Common myeloid progenitor, CD34-positive (primary cell): ENCODE measurements at regions not wholly inside any gene's neighbourhood (a gene's known extent, or its start where the extent isn't known, plus 50 kb on each side); places are given as distances from the start of the nearest gene placed in this dataset.
"Not testable (repeated sequence)": the region's sequence is repeated elsewhere in the genome, so short reads cannot be mapped to it uniquely, and the experiment has no call there.

Experiments
- CTCF ChIA-PET: fragments of 350-600 bp; sonication (Branson Sonifier 250); formaldehyde crosslinking; loops from one replicate; lab custom pipeline; 2021; ENCODE audit warnings: antibody characterized with exemption; lab: Charles Lee
- POLR2A ChIA-PET: fragments of 350-600 bp; sonication (Branson Sonifier 250); formaldehyde crosslinking; loops from one replicate; lab custom pipeline; 2021; ENCODE audit warnings: antibody characterized with exemption; lab: Charles Lee
- DNase-seq, 3 donors: peaks; one replicate each; pipeline versions ENCODE4 v3.0.0 to v3.0.0-alpha.2; 2013
- H3K27ac ChIP-seq, 2 experiments: 1 replicate in 1 of 2; 2 replicates in 1 of 2; pipeline ENCODE4 v1.7.0; 2013; ENCODE audit warnings: inconsistent platforms in 2 of 2, low read length in 2 of 2, mild to moderate bottlenecking in 2 of 2, low read depth in 1 of 2, moderate library complexity in 1 of 2; ENCODE audit not compliant: severe bottlenecking in 2 of 2, insufficient read depth in 1 of 2, poor library complexity in 1 of 2
- H3K27me3 ChIP-seq, 5 experiments: replicated peaks in 2 of 5; 1 replicate in 3 of 5; 2 replicates in 2 of 5; pipeline versions ENCODE4 v1.6.1 to v1.7.0; 2013; ENCODE audit warnings: low read length in 4 of 5, mild to moderate bottlenecking in 2 of 5, moderate library complexity in 2 of 5, inconsistent platforms in 1 of 5; ENCODE audit not compliant: insufficient read depth in 5 of 5, control insufficient read depth in 4 of 5
- H3K36me3 ChIP-seq, 4 experiments: 1 replicate in 2 of 4; 2 replicates in 2 of 4; pipeline versions ENCODE4 v1.6.1 to v1.7.0; 2013; ENCODE audit warnings: low read length in 3 of 4, control low read depth in 1 of 4, mild to moderate bottlenecking in 1 of 4; ENCODE audit not compliant: control insufficient read depth in 4 of 4, insufficient read depth in 4 of 4
- H3K4me1 ChIP-seq, 4 experiments: 1 replicate in 3 of 4; 2 replicates in 1 of 4; pipeline versions ENCODE4 v1.6.1 to v1.7.1; 2013; ENCODE audit warnings: low read length in 3 of 4, mild to moderate bottlenecking in 3 of 4, control low read depth in 1 of 4, inconsistent platforms in 1 of 4, moderate library complexity in 1 of 4; ENCODE audit not compliant: control insufficient read depth in 4 of 4, insufficient read depth in 4 of 4; ENCODE audit errors: control extremely low read depth in 1 of 4
- H3K4me3 ChIP-seq, 7 experiments: 1 replicate in 4 of 7; 2 replicates in 3 of 7; pipeline versions ENCODE4 v1.5.1 to v1.7.0; 2013; ENCODE audit warnings: mild to moderate bottlenecking in 7 of 7, low read length in 6 of 7, moderate library complexity in 6 of 7, inconsistent platforms in 2 of 7, low read depth in 2 of 7, control low read depth in 1 of 7; ENCODE audit not compliant: insufficient read depth in 4 of 7, control insufficient read depth in 1 of 7; ENCODE audit errors: extremely low read depth in 1 of 7
- H3K9me3 ChIP-seq, 5 experiments: 1 replicate in 4 of 5; 2 replicates in 1 of 5; pipeline versions ENCODE4 v1.6.1 to v1.7.1; 2013; ENCODE audit warnings: low read length in 4 of 5, mild to moderate bottlenecking in 2 of 5, inconsistent platforms in 1 of 5, low read depth in 1 of 5, moderate library complexity in 1 of 5; ENCODE audit not compliant: control insufficient read depth in 4 of 5, insufficient read depth in 2 of 5; ENCODE audit errors: control extremely low read depth in 1 of 5
- WGBS: methylation state at CpG from one replicate; pipeline ENCODE4 v1.1.5; 2013; ENCODE audit not compliant: insufficient coverage; 5-methylcytosine and 5-hydroxymethylcytosine counted together

- POLR2A ChIA-PET: no interaction called here
- no peak overlapping the region for H3K27ac ChIP-seq
- no peak overlapping the region for H3K4me3 ChIP-seq
- H3K4me1 ChIP-seq: no peaks in the 10 kb centered on the region
- H3K27me3 ChIP-seq: peaks cover 0 to 17% (median 8%) of the 10 kb centered on the region in 5 experiments
- 93% methylated on average over 9 of the region's 10 CpGs for WGBS
- no peak for DNase-seq
- H3K36me3 ChIP-seq: no peaks in the 10 kb centered on the region
- CTCF ChIA-PET: no interaction called here
- H3K9me3 ChIP-seq: no peaks in the 10 kb centered on the region
Measured at GRCh38 chr22:48418831-48419230, 1408.8 kb downstream of the BRD1 start.

- H3K9me3 ChIP-seq: no peaks in the 10 kb centered on the region
- DNase-seq: no peak
- H3K36me3 ChIP-seq: no peaks in the 10 kb centered on the region
- no peak overlapping the region for H3K27ac ChIP-seq
- no peaks in the 10 kb centered on the region for H3K4me1 ChIP-seq
- H3K4me3 ChIP-seq: no peak overlapping the region
- WGBS: 87% methylated on average over 21 of the region's 24 CpGs
- peaks cover 0 to 12% (median 4%) of the 10 kb centered on the region in 5 experiments for H3K27me3 ChIP-seq
- POLR2A ChIA-PET: no interaction called here
- CTCF ChIA-PET: no interaction called here
Measured at GRCh38 chr22:48417225-48418070, 1410.2 kb downstream of the BRD1 start.

DNA sequence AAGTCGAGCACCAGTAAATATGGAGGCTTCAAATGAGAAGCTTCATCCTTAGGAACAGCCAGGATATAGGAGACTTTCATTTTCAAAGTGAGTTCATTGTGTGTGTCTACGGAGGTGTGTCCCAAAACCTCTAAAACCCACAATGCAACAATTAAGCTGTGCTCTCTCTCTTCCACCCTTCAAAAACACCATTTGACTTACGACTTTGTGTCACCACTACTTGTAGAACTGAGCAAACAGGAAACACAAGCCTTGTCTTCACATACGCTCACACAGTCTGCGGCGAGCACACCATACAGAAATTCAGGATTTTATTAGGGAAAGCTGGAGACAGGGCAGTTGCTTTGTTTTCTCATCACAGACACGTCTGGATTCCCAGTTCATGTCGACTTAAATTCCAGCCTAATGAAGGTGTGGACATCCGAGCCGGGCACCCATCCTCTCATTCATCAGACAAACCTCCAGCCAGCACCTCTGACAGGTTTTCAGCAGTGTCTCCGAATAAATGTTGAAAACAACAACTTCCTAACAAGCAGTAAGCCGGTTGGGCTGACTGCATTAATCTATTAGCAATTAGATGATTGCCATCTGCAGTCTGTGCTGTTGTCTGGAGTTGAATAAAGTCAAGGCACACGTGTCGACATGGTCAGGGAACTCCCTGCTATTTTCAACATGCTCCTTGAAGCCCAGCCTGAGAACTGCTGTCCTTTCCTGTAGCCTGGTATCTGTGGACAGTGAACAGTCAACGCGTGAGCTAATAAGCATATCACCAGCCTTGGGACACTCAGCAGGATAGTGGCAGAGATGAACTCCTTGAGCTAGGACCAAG is 1411.1 kb downstream of the BRD1 start:
- Histone ChIP-seq H3K27ac (no peak overlapping the region), H3K27me3 (peaks cover 0 to 12% (median 4%) of the 10 kb centered on the region in 5 experiments), H3K9me3 (no peaks in the 10 kb centered on the region), H3K36me3 (no peaks in the 10 kb centered on the region), H3K4me1 (no peaks in the 10 kb centered on the region), H3K4me3 (no peak overlapping the region)
- WGBS: 65% methylated on average over 11 of the region's 16 CpGs
- ChIA-PET POLR2A (no interaction called here), CTCF (no interaction called here)
- no peak for DNase-seq

- no peaks in the 10 kb centered on the region for H3K36me3 ChIP-seq
- CTCF ChIA-PET: no interaction called here
Measured at GRCh38 chr22:48415520-48415919, 1412.2 kb downstream of the BRD1 start.

GRCh38 chr22:48414651-48415050 is 1413.0 kb downstream of the BRD1 start:
- Histone ChIP-seq H3K27me3 (peaks cover 0 to 16% (median 8%) of the 10 kb centered on the region in 5 experiments), H3K4me1 (no peaks in the 10 kb centered on the region), H3K27ac (no peak overlapping the region), H3K4me3 (no peak overlapping the region), H3K9me3 (no peaks in the 10 kb centered on the region), H3K36me3 (no peaks in the 10 kb centered on the region)
- ChIA-PET POLR2A (no interaction called here), CTCF (no interaction called here)
- 100% methylated on average over 2 of the region's 3 CpGs for WGBS
- DNase-seq: no peak

More at GRCh38 chr22:48415520-48415919, 1412.2 kb downstream of the BRD1 start:
- Histone ChIP-seq H3K9me3 (no peaks in the 10 kb centered on the region), H3K27ac (no peak overlapping the region), H3K4me1 (no peaks in the 10 kb centered on the region), H3K27me3 (peaks cover 0 to 14% (median 8%) of the 10 kb centered on the region in 5 experiments), H3K4me3 (no peak overlapping the region)
- POLR2A ChIA-PET: no interaction called here
- WGBS: 91% methylated on average over 11 of the region's 14 CpGs
- no peak for DNase-seq

GRCh38 chr22:48412931-48413330 is 1414.7 kb downstream of the BRD1 start:
- H3K27ac ChIP-seq, H3K4me3 ChIP-seq, POLR2A ChIA-PET, CTCF ChIA-PET, H3K4me1 ChIP-seq, DNase-seq, H3K9me3 ChIP-seq, H3K36me3 ChIP-seq: not testable (repeated sequence)
- peaks cover 0 to 16% (median 6%) of the 10 kb centered on the region in 5 experiments for H3K27me3 ChIP-seq
- 96% methylated on average over 16 of the region's 17 CpGs for WGBS

- POLR2A ChIA-PET: no interaction called here
- Histone ChIP-seq H3K9me3 (peaks cover 0 to 5% (median 0%) of the 10 kb centered on the region in 5 experiments), H3K27me3 (peaks cover 0 to 9% (median 2%) of the 10 kb centered on the region in 5 experiments), H3K4me1 (no peaks in the 10 kb centered on the region), H3K4me3 (no peak overlapping the region), H3K36me3 (no peaks in the 10 kb centered on the region), H3K27ac (no peak overlapping the region)
- no peak for DNase-seq
- WGBS: 89% methylated on average over 5 of the region's 5 CpGs
- CTCF ChIA-PET: no interaction called here
Measured at GRCh38 chr22:48410536-48410935, 1417.1 kb downstream of the BRD1 start.
